Right lobe of liver (tissue), 6 donors: ENCODE measurements at regions not wholly inside any gene's neighbourhood (a gene's known extent, or its start where the extent isn't known, plus 50 kb on each side); places are given as distances from the start of the nearest gene placed in this dataset.

Experiments used
- ATAC-seq, 4 donors: fragments of 200-7000 bp; cut with Tn5 transposase; one replicate each; pipeline ENCODE4 v1.9.1; 2020; ENCODE audit warnings: mild to moderate bottlenecking in 4 of 4, moderate library complexity in 4 of 4
- DNase-seq, 3 donors: peaks; one replicate each; pipeline ENCODE4 v3.0.0-alpha.2; 2020
- H3K27ac ChIP-seq, 3 donors: fragments of 200-600 bp; one replicate each; pipeline ENCODE4 v1.8.0; 2022
- H3K27me3 ChIP-seq, 2 donors: fragments of 200-600 bp; one replicate each; pipeline ENCODE4 v1.8.0; 2022
- H3K36me3 ChIP-seq, 4 donors: fragments of 200-600 bp; sonication (generic) in 1 of 4; one replicate each; pipeline versions ENCODE4 v1.5.1 to v1.8.0; 2017 to 2022; ENCODE audit warnings: control low read depth in 1 of 4
- H3K4me1 ChIP-seq, 4 donors: fragments of 200-600 bp; sonication (generic) in 1 of 4; one replicate each; pipeline versions ENCODE4 v1.5.1 to v1.8.0; 2017 to 2022; ENCODE audit warnings: control low read depth in 1 of 4
- H3K4me3 ChIP-seq, 3 donors: fragments of 200-600 bp; one replicate each; pipeline ENCODE4 v1.8.0; 2022
- H3K9me3 ChIP-seq, 4 donors: fragments of 200-600 bp; sonication (generic) in 1 of 4; one replicate each; pipeline versions ENCODE4 v1.5.1 to v1.8.0; 2017 to 2022; ENCODE audit warnings: control low read depth in 1 of 4
- POLR2A ChIP-seq: fragments of 450-650 bp; IDR thresholded peaks from one replicate; pipeline ENCODE4 v1.6.1; 2017; ENCODE audit warnings: antibody characterized with exemption, mild to moderate bottlenecking
- WGBS: methylation state at CpG from one replicate; pipeline ENCODE4 v1.1.6; 2018; ENCODE audit warnings: low coverage, low lambda C conversion rate; ENCODE audit not compliant: insufficient coverage; ENCODE audit errors: missing lambda C conversion rate; 5-methylcytosine and 5-hydroxymethylcytosine counted together
- intact Hi-C, 2 donors: fragments of 100-400 bp; cut with DNase I; formaldehyde crosslinking; loops; one replicate each; pipeline versions ENCODE4 v1.11.2 to v1.14.1; 2022
- TF ChIP-seq, protein P1 (sequence below), 4 donors: fragments of 200-600 bp in 3 of 4; fragments of 450-650 bp in 1 of 4; IDR thresholded peaks; one replicate each; pipeline versions ENCODE4 v1.5.1 to v1.8.0; 2016 to 2022; ENCODE audit warnings: antibody characterized with exemption in 4 of 4, mild to moderate bottlenecking in 2 of 4
- donor health status: DM: no; HTN: yes; CAD: no.
- donor health status: DM: no; HTN: no; CAD: no.
- donor health status: DM: no; HTN: no; CAD: no.
- donor health status: DM: no; HTN: yes; CAD: no.
- donor health status: DM: no; HTN: yes; CAD: no.

DNA sequence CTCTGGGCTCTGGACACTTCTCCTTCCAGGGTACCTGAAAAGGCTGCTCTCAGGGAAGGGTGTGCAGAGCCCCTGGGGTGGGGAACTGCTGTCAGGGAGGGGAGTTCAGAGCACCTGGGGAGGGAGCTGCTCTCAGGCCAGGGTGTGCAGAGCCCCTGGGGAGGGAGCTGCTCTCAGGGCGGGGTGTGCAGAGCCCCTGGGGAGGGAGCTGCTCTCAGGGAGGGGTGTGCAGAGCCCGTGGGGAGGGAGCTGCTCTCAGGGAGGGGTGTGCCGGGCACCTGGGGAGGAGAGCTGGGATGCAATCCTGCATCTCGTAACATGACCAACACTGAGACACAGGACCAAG, 764.2 kb downstream of the BRD1 start:
- Histone ChIP-seq H3K27ac (no peak overlapping the region), H3K36me3 (no peaks in the 10 kb centered on the region), H3K27me3 (no peaks in the 10 kb centered on the region), H3K4me3 (no peak overlapping the region), H3K4me1 (no peaks in the 10 kb centered on the region), H3K9me3 (no peaks in the 10 kb centered on the region)
- ATAC-seq: no peak
- no peak for DNase-seq
- 59% methylated on average over 4 of the region's 4 CpGs for WGBS
- intact Hi-C loops: no loop called here
- TF ChIP-seq, protein P1, sequence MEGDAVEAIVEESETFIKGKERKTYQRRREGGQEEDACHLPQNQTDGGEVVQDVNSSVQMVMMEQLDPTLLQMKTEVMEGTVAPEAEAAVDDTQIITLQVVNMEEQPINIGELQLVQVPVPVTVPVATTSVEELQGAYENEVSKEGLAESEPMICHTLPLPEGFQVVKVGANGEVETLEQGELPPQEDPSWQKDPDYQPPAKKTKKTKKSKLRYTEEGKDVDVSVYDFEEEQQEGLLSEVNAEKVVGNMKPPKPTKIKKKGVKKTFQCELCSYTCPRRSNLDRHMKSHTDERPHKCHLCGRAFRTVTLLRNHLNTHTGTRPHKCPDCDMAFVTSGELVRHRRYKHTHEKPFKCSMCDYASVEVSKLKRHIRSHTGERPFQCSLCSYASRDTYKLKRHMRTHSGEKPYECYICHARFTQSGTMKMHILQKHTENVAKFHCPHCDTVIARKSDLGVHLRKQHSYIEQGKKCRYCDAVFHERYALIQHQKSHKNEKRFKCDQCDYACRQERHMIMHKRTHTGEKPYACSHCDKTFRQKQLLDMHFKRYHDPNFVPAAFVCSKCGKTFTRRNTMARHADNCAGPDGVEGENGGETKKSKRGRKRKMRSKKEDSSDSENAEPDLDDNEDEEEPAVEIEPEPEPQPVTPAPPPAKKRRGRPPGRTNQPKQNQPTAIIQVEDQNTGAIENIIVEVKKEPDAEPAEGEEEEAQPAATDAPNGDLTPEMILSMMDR (IDR thresholded peaks at IDR 0.05): no peak
- no peak for TF ChIP-seq POLR2A

DNA sequence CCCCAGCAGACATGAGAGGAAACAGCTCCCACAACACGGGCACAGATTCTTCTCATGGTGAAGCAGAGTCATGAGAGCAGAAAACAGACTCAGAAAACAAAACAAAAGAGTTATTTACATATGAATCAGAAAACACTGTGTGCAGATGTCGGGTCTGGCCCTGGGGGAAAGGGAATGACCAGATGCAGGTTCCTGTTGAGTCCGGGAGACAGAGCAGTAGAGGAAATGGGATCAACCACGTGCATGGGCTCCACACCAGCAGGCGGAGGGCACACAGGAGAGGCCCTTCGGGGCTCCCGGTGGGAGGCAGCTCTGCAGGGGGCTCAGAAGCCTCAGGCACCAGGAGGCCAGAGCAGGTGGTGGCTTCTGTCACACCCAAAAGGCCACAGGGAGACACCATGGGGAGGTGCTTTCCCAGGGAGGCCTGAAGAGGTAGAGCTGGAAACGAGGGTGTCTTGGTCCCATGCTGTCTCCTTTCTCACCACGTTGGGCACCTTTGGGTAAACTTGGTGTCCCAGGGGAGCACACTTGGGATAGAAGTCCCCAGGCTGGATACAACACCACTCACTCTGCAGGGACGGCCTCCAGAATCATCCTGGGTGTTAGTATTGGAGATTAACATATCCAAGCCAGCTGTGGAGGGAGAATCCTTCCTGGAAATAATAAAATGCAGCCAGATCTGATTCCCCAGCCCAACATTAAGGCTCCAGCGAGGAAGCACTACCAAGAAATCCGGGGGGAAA, 764.7 kb downstream of the BRD1 start:
- Histone ChIP-seq H3K27me3 (no peaks in the 10 kb centered on the region), H3K4me1 (no peaks in the 10 kb centered on the region), H3K27ac (no peak overlapping the region), H3K9me3 (no peaks in the 10 kb centered on the region), H3K36me3 (no peaks in the 10 kb centered on the region), H3K4me3 (no peak overlapping the region)
- ATAC-seq: no peak
- WGBS: 18% methylated on average over 10 of the region's 12 CpGs
- DNase-seq: no peak
- intact Hi-C loops: no loop called here
- TF ChIP-seq, protein P1 (IDR thresholded peaks at IDR 0.05): no peak
- TF ChIP-seq POLR2A: no peak

DNA sequence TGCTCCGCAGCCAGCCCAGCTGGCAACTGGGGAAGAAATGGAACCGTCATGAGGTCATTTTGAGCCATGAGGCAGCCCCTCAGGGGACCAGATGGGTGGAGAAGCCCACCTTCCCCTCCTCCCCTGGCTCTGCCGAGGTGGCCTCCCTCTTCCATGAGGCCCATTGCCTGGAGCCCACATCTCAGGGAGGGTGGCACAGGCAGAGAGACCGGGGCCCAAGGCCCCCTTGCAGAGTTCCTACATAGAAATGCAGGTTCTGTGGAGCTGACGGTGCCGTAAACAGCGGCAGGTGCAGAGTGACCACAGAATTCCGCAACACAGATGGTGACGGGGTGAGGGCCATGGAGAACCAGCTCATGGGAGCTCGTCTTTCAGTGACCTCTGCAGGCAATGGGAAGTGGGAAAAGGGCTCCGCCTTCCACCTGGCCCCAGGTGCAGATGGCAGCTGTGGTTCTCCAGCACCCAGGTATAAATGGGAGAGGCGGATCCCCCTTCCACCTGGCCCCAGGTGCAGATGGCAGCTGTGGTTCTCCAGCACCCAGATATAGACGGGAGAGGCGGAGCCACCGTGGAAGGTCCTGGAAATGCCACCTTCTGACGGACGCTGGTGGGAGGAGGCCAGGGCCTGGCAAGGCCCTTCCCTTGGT, 765.4 kb downstream of the BRD1 start:
- Histone ChIP-seq H3K9me3 (no peaks in the 10 kb centered on the region), H3K27ac (no peak overlapping the region), H3K36me3 (no peaks in the 10 kb centered on the region), H3K27me3 (no peaks in the 10 kb centered on the region), H3K4me3 (no peak overlapping the region), H3K4me1 (no peaks in the 10 kb centered on the region)
- ATAC-seq (no peak), DNase-seq (no peak)
- TF ChIP-seq, protein P1 (IDR thresholded peaks at IDR 0.05): no peak
- TF ChIP-seq POLR2A: no peak
- WGBS: 60% methylated on average over 8 of the region's 17 CpGs
- intact Hi-C loops: no loop called here

DNA sequence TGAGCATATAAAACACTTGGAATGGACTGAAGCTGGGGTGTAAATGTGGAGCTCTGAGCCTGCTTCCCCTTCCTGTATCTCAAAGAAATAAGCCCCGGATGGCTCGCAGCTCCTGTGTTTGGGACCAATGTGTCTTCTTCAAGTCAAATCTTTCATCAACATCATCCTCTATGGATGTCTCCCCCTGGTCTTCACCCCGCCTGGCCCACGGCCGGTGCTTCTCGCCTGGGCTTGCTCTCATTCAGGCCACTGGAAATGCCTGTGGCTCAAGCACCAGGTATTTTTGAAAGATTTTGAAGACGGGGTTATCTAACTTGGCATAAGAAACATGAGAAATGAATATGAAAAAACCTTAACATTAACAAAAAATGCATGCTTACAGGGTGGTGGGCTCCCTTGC, 769.8 kb downstream of the BRD1 start:
- H3K27ac ChIP-seq: no peak overlapping the region
- no peak overlapping the region for H3K4me3 ChIP-seq
- H3K27me3 ChIP-seq: no peaks in the 10 kb centered on the region
- WGBS: 67% methylated on average over 7 of the region's 7 CpGs
- H3K36me3 ChIP-seq: no peaks in the 10 kb centered on the region
- ATAC-seq (no peak), DNase-seq (no peak)
- no peaks in the 10 kb centered on the region for H3K4me1 ChIP-seq
- TF ChIP-seq POLR2A: no peak
- TF ChIP-seq, protein P1 (IDR thresholded peaks at IDR 0.05): no peak
- intact Hi-C loops: no loop called here
- no peaks in the 10 kb centered on the region for H3K9me3 ChIP-seq
